NT2/D1 (cell line): ENCODE measurements at regions not wholly inside any gene's neighbourhood (a gene's known extent, or its start where the extent isn't known, plus 50 kb on each side); places are given as distances from the start of the nearest gene placed in this dataset.

Experiments
- DNase-seq: peaks from one replicate; pipeline ENCODE4 v3.0.0-alpha.2; 2011; ENCODE audit warnings: low read depth, low spot score
- H3K27me3 ChIP-seq: 2 replicates; pipeline ENCODE4 v1.6.0; 2011; ENCODE audit warnings: mild to moderate bottlenecking; ENCODE audit not compliant: insufficient read length, insufficient read depth
- H3K36me3 ChIP-seq: 2 replicates; pipeline ENCODE4 v1.6.1; 2011; ENCODE audit warnings: mild to moderate bottlenecking, low read length, mixed read lengths; ENCODE audit not compliant: insufficient read depth, insufficient read length
- H3K4me1 ChIP-seq: 2 replicates; pipeline ENCODE4 v1.5.1; 2011; ENCODE audit not compliant: insufficient read depth, insufficient read length
- H3K4me3 ChIP-seq: 2 replicates; pipeline ENCODE4 v1.5.1; 2011; ENCODE audit warnings: low read depth; ENCODE audit not compliant: insufficient read length
- H3K9ac ChIP-seq: 2 replicates; pipeline ENCODE4 v1.6.0; 2011; ENCODE audit warnings: low read depth; ENCODE audit not compliant: insufficient read length
- H3K9me3 ChIP-seq: 2 replicates; pipeline ENCODE4 v1.5.1; 2011; ENCODE audit warnings: mild to moderate bottlenecking, low read length; ENCODE audit not compliant: insufficient read depth
- SUZ12 ChIP-seq: IDR thresholded peaks from 2 replicates; pipeline ENCODE4 v1.6.1; 2011; ENCODE audit not compliant: insufficient read length, insufficient read depth; ENCODE audit errors: extremely low read depth
- YY1 ChIP-seq: IDR thresholded peaks from 2 replicates; pipeline ENCODE4 v1.6.1; 2011; ENCODE audit not compliant: insufficient read length, insufficient read depth
- ZNF274 ChIP-seq: IDR thresholded peaks from 2 replicates; pipeline ENCODE4 v1.6.1; 2011; ENCODE audit warnings: mild to moderate bottlenecking, low read depth, low read length

- H3K36me3 ChIP-seq, result no peaks in the 10 kb centered on the region
- TF ChIP-seq SUZ12 (no peak), YY1 (no peak), ZNF274 (no peak)
- H3K9ac ChIP-seq, result no peak overlapping the region
- DNase-seq, result no peak
- H3K4me1 ChIP-seq, result no peaks in the 10 kb centered on the region
- no peaks in the 10 kb centered on the region for H3K9me3 ChIP-seq
- no peaks in the 10 kb centered on the region for H3K27me3 ChIP-seq
- no peak overlapping the region for H3K4me3 ChIP-seq
Measured at GRCh38 chr11:23288003-23288783, 427.9 kb upstream of the CCDC179 start.

DNA sequence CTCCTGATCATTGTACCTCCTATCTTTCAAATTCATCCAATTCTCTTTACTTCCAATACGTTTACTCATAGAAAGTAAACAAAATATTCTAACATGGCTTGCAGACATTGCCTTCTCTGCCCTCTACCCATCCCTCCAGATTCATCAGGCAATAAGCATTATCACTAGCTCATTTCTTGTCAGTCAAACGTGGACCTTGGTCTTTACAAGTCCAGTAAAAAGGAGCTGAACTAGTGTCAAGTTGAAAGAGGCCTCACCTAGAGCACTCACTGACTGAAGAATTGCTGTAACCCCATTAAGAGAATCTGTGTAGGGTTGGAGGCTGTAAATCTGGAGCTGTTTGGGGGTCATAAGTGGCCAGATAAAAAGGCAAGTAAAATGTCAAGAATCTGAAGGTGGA is 435.0 kb upstream of the CCDC179 start:
- DNase-seq, result no peak
- no peaks in the 10 kb centered on the region for H3K4me1 ChIP-seq
- H3K9me3 ChIP-seq, result no peaks in the 10 kb centered on the region
- H3K36me3 ChIP-seq, result no peaks in the 10 kb centered on the region
- H3K27me3 ChIP-seq, result no peaks in the 10 kb centered on the region
- TF ChIP-seq YY1 (no peak), ZNF274 (no peak)
- H3K9ac ChIP-seq, result no peak overlapping the region
- no peak overlapping the region for H3K4me3 ChIP-seq

DNA sequence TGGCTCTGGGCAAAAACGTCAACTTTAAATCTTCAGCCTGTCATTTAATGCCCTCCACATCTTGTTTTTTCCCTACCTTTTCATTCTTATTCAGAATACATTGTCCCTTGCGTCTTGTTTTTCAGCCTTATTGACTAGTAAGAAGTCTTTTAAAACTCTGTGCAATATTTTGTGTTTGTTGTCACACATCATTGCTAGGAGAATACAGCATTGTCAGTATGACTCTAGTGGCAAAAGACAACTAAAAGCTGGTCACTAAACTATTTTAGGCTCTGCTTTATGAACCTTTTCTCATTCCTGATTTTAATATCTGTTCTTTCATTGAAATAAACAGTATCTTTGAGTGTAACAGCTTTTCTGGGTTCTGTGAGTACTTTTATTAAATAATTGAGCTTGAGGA is 447.8 kb upstream of the CCDC179 start:
- no peak overlapping the region for H3K9ac ChIP-seq
- no peak overlapping the region for H3K4me3 ChIP-seq
- no peaks in the 10 kb centered on the region for H3K27me3 ChIP-seq
- no peaks in the 10 kb centered on the region for H3K9me3 ChIP-seq
- no peak for TF ChIP-seq ZNF274
- TF ChIP-seq YY1, result no peak
- TF ChIP-seq SUZ12, result no peak
- no peaks in the 10 kb centered on the region for H3K36me3 ChIP-seq
- DNase-seq, result no peak
- no peaks in the 10 kb centered on the region for H3K4me1 ChIP-seq

- Histone ChIP-seq H3K27me3 (no peaks in the 10 kb centered on the region), H3K4me1 (no peaks in the 10 kb centered on the region), H3K9me3 (no peaks in the 10 kb centered on the region), H3K9ac (no peak overlapping the region), H3K4me3 (no peak overlapping the region), H3K36me3 (no peaks in the 10 kb centered on the region)
- DNase-seq, result no peak
- TF ChIP-seq SUZ12 (no peak), ZNF274 (no peak), YY1 (no peak)
Measured at GRCh38 chr11:23310276-23310675, 450.0 kb upstream of the CCDC179 start.

GRCh38 chr11:23311986-23312940 is 452.0 kb upstream of the CCDC179 start:
- no peak for TF ChIP-seq YY1
- no peak for TF ChIP-seq SUZ12
- no peak for TF ChIP-seq ZNF274
- no peaks in the 10 kb centered on the region for H3K9me3 ChIP-seq
- H3K4me3 ChIP-seq, result no peak overlapping the region
- no peaks in the 10 kb centered on the region for H3K36me3 ChIP-seq
- DNase-seq, result no peak
- no peak overlapping the region for H3K9ac ChIP-seq
- H3K4me1 ChIP-seq, result no peaks in the 10 kb centered on the region
- H3K27me3 ChIP-seq, result no peaks in the 10 kb centered on the region

GRCh38 chr11:23313001-23313400 is 452.7 kb upstream of the CCDC179 start:
- H3K4me3 ChIP-seq, result no peak overlapping the region
- no peak for TF ChIP-seq YY1
- no peak for TF ChIP-seq SUZ12
- TF ChIP-seq ZNF274, result no peak
- no peaks in the 10 kb centered on the region for H3K4me1 ChIP-seq
- H3K9ac ChIP-seq, result no peak overlapping the region
- H3K36me3 ChIP-seq, result no peaks in the 10 kb centered on the region
- no peaks in the 10 kb centered on the region for H3K27me3 ChIP-seq
- no peaks in the 10 kb centered on the region for H3K9me3 ChIP-seq
- DNase-seq, result no peak

- no peaks in the 10 kb centered on the region for H3K9me3 ChIP-seq
- TF ChIP-seq YY1 (no peak), ZNF274 (no peak), SUZ12 (no peak)
- H3K4me3 ChIP-seq, result no peak overlapping the region
- no peaks in the 10 kb centered on the region for H3K36me3 ChIP-seq
- H3K9ac ChIP-seq, result no peak overlapping the region
- H3K27me3 ChIP-seq, result no peaks in the 10 kb centered on the region
- no peak for DNase-seq
- no peaks in the 10 kb centered on the region for H3K4me1 ChIP-seq
Measured at GRCh38 chr11:23314162-23314561, 453.9 kb upstream of the CCDC179 start.
